ENCODE measurements at regions not wholly inside any gene's neighbourhood (a gene's known extent, or its start where the extent isn't known, plus 50 kb on each side); places are given as distances from the start of the nearest gene placed in this dataset.

DNA sequence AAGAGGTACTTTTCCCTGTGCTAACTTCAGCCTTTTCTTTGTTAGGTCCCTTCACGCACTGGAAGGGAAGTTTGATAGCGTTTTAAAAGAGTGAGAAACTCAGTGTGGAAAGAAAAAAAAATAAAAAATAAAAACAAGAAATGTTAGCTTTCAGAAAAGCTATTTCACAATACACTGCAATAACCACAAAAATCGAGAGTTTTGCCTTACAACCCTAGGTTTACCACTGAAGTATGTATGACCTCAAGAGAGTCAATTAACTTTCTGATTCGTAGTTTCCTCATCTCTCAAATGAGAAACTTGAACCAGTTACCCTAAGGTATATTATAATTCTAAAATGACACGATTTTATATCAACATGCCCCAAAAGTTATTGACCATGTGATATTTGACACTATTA is 93.9 kb upstream of the JADE1 start:
- TF ChIP-seq POLR2AphosphoS5 (IDR thresholded peaks at IDR 0.05) (no peak), EP300 (IDR thresholded peaks at IDR 0.05) (no peak), POLR2A (IDR thresholded peaks at IDR 0.05) (no peak)
- TF ChIP-seq, protein P1, sequence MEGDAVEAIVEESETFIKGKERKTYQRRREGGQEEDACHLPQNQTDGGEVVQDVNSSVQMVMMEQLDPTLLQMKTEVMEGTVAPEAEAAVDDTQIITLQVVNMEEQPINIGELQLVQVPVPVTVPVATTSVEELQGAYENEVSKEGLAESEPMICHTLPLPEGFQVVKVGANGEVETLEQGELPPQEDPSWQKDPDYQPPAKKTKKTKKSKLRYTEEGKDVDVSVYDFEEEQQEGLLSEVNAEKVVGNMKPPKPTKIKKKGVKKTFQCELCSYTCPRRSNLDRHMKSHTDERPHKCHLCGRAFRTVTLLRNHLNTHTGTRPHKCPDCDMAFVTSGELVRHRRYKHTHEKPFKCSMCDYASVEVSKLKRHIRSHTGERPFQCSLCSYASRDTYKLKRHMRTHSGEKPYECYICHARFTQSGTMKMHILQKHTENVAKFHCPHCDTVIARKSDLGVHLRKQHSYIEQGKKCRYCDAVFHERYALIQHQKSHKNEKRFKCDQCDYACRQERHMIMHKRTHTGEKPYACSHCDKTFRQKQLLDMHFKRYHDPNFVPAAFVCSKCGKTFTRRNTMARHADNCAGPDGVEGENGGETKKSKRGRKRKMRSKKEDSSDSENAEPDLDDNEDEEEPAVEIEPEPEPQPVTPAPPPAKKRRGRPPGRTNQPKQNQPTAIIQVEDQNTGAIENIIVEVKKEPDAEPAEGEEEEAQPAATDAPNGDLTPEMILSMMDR (IDR thresholded peaks at IDR 0.05), result no peak
